ENCODE measurements at regions not wholly inside any gene's neighbourhood (a gene's known extent, or its start where the extent isn't known, plus 50 kb on each side); places are given as distances from the start of the nearest gene placed in this dataset.
"Not testable (repeated sequence)": the region's sequence is repeated elsewhere in the genome, so short reads cannot be mapped to it uniquely, and the experiment has no call there.

DNA sequence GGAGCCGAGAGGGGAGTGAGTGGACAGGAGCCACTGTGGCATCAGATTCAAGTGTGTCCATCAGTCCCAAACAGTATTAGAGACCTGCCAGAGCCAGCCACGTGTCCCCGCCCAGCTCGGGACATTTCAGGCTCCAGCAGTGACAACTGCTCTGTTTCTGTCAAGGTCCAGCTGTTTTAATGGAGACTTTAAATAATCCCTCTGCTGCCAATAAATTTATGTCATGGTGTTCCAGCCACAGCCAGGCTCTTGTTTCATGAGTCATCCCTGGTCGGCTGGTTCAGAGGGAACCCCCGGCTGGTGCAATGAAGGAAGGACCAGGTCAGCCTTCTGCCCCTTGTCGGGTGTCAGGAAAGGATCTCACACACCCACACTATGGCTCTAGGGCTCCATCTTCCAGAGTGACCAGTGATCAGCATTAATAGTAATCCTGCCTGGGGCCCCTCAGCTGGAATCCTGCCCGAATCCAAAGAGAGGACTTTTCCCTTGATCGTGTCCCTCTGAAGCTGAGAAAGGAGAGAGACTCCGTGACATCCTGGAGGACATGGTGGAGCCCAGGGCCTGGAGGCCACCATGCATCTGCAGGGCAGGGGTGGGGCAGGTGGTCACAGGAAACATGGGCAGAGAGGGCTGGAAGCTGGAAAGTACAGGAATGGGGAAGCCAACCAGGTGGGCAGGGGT, 197.3 kb downstream of the MATN1 start:
- DNase-seq: no peak

DNA sequence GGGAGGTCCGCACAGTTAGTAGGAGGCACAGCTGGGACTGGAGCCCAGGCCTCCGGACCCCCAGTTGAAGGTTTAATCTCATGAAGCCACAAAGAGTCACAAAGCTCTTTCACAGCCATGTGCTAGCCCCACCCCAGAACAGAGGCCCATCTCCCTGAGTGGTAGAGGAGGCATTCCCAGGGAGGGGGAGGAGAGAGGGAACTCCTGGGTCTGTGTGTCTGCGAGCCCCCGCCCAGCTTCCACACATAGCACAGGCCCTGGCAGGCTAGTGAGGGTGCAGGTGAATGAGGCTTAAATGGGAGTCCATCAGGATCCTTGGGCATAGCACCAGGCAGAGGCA, 197.8 kb downstream of the MATN1 start:
- DNase-seq: no peak

DNA sequence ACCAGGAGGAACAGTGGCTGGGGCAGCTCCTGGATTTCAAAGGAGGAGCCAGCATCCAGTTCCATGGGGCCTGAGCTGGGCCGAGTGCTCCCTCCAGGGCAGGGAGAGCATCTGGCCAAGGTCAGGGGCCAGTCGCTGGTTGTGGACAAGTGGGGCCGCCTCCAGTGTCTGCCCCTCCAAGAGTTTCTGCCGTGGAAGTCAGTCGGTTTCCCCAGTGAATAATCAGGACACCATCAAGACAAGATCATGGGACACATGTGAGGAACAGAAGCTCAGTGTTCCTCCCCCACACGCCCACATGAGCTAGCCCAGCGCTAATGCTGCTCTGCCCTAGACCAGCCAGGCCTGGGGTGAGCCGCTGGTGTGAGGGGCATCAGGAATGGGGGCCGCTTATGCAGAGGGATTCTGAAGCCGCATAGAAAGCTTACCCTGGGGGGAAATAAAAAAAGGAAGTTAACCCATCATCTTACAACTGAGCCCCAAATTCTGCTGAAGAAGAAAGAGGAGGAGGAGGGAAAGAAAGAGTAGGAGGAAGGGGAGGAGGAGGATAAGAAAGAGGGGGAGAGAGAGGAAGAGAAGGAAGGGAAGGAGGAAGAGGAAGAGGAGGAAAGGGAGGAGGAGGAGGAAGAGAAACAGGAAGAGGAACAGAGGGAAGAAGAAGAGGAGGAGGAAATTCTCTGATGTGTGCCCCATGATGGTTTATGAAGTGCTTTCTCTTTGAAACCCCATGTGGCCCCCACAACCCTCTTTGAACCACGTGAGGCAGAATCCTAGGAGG, 198.4 kb downstream of the MATN1 start:
- DNase-seq: no peak

DNA sequence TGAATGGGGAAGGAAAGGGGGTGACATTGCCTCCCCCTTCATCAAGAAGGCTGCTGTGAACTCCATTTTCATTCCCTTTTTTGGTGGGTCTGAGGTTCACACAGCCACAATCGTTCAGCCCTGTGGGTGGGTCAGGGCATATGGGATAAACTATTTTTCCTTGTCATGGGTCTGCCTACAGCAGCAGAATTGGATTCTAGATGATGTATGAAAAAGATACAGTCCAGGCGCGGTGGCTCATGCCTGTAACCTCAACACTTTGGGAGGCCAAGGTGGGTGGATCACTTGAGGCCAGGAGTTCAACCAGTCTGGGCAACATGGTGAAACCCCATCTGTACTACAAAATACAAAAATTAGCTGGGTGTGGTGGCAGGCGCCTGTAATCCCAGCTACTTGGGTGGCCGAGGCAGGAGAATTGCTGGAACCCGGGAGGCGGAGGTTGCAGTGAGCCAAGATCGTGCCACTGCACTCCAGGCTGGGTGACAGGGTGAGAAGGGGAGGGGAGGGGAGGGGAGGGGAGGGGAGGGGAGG, 199.3 kb downstream of the MATN1 start:
- DNase-seq: not testable (repeated sequence)

DNA sequence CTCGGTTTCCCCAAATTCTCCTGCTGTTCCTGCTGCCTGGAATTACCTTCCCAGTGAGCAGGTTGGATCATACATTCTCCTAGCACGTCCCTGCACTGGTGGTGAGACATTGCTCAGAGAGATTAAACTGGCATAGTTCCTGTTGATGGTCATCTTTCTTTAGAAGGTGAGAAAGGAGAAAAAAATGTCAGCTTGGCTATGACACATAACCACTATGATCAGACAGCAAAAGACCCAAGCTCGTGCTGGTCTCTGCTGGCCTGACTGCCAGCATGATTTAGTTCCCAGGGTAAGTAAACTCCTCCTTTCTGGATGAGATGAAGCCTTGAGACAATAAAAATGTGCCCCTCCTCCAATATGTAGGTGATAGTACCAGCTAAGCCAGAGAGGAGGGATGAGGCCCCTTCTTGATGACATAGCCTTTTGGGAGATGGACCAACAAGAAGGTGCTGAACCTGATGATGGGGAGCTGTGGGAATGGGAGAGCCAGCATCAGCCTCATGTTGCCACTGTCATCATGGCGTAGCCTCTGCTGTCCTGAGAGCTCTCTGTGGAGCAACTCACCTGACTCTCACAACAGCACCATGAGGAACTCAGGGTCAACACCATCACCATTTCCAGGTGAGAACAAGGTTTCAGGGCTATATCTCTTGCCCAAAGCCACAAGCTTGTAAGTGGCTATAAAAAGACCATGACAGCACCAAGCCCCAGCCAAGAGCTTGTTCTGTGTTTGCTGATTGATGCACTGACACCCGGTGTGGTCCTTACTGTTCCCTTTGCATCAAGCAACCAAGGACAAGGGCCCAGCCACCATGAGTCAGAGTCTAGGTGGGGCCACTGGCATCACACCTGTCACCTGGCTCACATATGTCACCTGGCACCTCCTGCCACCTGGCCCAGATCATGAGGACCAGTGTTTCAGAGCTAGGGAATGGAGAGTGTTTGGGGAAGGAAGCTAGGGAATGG, 200.0 kb downstream of the MATN1 start:
- DNase-seq: no peak

DNA sequence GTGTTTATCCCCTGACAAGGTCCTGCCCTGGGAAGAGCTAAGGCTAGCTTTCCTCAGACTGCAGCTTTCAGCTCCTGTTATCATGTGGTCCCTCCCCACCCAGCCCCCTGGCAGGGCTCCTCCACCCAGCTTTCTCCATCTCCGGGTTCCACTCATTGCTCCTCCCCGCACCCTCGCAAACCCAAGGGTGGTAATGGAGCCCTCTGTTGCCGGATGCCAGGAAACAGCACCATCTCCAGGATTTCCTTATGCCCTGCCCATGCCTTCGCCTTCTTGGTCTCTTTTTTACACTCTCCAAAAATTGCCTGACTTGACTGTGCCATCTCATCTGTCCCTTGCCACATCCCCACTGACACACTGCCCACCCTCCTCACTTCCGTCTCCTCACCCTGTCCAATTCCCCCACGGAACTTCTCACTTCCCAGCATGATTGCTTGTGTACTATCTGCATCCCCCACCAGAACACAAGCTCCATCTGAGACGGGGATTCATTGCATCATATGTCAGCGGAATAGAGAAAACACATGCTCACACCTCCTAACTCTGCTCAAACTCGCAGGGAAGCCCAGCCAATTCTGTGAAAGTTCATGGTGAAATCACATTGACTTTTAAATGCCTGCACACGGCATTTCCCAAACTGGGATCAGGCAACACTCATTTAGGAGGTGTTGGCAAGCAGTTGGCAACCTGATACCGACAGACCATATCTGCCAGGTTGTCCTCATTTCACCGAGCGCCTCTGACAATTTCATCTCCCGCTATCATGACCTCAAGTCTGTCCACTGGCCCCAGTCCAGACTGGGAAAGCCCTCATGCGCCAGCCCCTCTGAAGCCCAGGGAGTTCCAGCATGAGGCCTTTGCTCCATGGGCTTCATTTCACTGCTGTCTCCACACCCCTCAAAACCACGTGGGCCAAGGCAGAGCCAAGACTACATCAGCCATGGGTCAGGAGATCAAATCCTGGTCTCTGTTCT, 201.1 kb downstream of the MATN1 start:
- DNase-seq: no peak

DNA sequence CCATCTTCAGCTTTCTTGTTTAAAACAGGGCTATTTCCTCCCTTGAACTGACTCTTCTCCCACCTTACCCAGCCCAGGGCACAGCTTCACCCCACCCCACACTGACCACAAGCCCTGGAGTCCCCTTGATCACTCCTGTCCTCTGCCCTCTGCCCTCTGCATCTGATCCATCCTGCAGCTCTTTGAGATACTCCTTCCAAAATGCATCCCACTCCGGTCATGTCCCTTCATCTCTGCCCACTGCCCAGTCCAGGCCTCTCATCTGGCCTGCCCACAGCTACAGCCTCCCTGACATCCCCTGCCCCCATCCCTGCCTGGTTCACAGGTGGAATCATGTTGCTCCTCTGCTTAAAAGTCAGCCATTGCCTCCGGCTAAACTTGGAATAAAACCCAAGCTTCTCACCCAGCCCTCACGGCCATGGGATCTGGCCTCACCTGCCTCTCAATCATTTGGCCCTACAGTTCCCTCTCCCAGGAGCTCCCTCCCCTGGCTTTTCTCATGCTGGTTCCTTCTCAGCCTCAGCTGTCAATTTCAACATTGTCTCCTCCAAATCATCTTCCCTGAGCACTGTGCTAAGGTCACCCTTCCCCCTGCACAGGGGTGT, 202.0 kb downstream of the MATN1 start:
- DNase-seq: no peak

DNA sequence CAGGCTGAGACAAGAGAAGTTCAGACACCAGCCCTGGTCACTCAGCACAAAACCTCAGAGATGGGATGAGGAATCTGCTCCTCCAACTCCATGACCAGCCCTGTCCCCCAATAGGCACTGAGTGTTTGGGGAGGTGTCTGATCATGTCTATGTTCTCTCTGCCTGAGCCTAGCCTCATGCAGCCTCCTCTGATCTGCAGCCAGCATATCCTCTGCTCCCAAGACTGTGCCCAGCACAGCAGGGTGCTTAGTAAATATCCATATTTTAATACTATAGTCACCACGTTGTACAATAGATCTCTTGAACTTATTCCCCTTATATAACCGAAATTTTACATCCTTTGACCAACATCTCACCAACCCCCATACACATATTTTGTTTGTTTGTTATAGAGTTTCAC, 202.9 kb downstream of the MATN1 start:
- no peak for DNase-seq

DNA sequence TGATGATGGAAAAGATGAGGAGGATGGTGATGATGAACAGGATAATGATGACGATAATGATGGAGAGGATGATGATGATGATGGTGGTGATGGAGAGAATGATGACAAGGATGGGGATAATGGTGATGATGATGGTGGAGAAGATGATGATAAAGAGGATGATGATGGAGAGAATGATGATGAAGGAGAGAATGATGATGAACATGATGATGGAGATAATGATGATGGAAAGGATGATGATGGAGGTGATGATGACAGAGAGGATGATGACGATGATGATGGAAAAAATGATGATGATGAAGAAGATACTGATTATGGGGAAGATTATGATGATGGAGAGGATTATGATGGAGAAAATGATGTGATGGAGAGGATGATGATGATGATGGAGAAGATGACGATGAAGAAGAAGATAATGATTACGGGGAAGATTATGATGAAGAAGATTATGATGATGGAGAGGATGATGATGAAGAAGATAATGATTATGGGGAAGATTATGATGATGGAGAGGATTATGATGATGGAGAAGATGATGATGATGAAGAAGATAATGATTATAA, 204.1 kb downstream of the MATN1 start:
- no peak for DNase-seq

DNA sequence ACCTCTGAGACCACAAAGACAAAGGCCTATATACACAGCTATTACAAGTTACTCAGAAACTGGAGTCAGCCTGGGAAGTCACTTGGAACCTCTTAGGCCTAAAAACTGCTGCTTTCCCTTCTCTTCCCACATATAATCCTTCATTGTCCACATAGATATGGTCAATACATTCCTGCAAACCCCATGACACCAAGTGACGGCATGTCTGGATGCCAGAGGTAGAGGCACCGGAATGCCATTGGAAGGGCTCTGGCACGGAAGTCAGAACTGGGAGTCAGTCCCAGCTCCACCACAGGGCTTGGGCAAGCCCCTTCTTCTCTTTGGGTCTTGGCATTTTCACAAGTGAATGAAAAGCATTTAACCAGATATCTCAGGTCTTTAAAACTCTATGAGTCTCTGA, 204.7 kb downstream of the MATN1 start:
- no peak for DNase-seq

DNA sequence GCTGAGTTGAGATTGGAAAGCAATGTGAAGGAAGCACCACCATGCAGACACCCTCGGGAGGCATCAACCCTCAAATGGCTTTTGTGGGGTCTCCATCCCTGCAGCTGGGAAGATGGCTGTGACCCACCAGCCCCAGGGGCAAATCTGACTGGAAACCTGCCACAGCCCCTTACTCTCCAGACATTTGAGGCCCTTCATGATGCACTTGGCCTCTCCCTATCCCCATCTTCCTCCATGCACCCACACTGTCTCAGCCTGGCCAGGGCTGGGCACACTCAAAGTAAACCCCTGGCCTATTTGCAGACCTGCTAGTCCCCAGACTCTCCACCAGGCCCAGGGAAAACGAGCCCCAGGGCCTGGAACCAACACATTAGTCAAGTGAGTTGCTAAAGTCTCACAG, 205.2 kb downstream of the MATN1 start:
- no peak for DNase-seq

DNA sequence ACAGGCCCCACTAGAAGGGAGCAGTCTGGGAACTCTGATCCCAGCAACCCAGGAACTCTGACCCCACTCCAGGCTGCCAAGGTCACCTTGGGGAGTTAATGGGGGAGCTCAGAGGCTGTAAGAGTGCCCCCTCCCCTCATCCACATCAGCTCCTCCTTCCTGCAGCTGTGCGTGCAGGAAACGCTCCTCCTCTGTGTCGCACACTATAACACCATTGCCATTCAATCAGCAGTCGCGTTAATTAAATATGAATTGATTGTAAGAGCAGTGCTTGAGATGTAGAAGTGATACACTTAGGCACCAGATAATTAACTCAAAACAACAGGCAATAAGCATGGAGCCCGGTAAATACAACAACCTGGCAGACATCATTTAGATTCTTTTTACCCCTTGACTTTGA, 205.7 kb downstream of the MATN1 start:
- DNase-seq: not testable (repeated sequence)

DNA sequence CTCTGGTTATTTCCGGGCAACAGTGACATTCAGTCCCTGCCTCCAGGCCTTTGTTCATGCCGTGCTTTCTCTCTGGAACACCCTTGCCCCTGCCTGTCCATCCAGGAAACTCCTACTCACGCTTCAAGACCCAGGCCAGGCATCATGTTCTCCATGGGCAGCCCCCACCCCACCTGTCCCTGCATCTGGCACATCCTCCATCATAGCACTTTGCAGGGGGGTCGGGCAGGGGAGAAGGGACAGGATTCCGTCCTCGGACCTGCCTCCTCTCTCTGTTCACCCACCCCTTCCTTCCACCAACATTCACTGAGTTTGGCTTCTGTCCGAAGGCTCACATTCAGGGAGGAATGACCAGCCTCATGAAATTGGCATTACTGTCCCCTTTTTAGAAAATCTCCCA, 206.1 kb downstream of the MATN1 start:
- DNase-seq: not testable (repeated sequence)

DNA sequence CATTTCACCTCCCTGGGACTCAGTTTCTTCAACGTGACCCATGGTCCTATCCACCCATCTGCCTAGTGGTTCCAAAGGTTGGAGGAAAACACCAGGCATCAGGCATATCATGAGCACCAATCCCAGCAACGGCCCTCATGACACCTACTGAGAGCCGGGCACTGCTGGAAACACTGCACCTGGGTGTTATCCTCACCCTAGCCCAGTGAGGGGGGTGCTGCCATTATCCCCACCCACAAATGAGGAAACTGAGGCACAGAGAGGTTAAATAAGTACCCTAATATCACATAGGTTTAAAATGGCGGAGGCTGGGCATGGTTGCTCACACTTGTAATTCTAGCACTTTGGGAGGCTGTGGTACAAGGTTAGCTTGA, 206.9 kb downstream of the MATN1 start:
- no peak for DNase-seq

DNA sequence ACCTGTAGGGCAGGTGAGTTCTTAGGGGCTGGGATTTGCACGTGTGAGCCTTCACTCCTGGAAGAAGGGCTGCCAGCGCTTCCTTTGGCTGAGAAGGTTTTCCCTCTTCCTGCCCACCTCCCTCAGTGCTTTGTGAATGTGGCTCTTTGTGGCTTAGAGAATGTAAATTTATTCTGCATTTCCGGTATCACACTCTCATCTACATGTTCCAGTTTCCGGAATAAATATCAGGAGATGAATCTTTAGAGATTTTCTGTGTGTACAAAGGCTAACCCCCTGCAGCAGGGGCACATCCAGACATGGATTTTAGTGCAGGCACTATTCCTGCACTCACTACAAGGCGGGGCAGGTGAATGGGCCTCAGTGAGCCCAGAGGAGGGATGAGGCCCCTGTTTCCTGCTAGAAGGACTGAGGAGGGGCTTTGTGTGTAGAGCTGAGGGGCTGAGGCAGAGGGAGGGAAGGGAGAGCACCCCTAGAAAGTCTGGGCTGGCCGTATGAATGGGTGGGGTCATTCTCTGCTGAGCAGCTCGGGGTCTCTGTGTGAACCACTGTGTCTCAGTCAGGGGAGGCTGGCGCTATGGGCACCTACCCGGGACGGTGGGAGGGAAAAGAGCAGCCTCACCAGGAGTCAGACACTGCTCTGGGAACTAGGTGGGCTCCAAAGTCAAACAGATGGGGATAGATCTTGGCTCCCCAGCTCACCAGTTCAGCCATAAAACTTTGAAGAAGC, 207.5 kb downstream of the MATN1 start:
- no peak for DNase-seq

DNA sequence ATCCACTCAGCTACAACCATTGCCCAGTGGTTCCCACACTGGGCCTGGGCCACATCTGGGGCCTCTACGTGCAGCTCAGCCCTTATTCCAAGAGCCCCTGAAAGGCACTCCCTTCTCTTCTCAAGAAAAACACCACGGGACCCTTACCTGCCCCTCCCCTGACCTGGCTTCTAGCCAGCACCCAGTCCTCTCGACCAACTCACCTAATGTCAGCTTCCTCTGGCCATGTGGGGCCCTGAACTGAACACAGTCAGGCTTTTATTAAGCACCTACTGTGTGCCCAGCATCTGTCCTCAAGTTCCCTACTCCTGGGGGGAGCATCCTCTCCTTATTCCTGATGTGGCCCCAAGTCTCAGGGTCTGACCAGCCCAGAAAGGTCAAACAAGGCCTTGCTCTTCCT, 208.4 kb downstream of the MATN1 start:
- no peak for DNase-seq

DNA sequence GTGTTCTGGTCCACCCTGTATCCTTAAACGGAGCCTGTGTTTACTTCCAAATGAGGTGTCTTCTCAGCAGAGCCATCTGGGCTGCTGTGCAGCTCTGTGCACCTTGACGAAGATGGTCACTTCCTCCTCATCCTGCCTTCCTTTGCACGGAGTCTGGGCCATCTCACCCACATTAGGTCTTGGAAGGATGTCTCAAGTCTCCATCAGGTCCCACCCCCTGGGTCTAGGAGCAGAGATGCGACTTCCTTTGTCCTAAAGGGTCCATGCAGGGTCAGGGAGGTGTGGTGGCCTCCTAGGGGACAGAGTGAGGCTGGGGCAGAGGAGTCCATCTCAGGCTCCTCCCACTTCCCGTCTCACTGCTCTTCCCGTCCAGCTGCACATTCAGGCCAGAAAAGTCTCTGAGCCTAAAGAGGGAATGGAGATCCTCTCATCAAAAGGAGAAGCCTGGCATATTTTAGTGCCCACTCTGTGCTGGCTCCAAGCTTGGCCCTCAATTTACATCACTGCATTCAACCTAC, 209.2 kb downstream of the MATN1 start:
- DNase-seq: no peak

DNA sequence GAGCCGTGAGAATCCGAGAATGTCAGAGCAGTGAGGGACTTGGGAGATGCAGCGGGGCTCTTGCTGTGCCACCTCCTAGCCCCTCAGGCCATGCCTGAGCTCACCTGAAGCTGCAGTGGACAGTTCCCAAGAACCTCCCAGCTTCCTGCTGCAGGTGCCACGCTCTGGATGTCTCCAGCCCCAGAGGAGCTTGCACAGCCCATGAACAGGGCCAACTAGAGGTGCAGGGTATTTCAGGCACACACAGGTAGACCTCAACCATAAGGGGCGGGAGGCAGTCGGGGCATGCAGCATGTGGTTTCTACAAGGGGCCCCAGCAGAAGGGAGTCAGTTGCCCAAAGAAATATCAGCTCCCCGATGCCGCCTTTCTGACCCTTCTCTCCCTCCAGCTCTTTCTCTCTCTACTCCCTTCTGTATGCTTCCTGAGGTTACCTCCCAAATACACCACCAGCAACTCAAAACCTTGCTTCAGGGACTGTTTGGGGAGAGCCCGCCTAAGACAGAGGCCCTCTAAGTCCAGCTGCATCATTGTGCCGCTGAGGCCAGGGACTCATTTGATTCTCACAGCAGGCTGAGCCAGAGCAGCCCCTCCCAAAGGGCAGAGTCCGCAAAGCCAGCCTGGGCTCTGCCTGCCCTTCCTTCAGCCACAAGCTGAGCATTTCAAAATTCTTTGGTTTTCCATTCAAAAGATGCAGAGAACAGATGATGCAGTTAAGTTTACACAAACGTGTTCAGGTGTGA, 209.8 kb downstream of the MATN1 start:
- DNase-seq: no peak

DNA sequence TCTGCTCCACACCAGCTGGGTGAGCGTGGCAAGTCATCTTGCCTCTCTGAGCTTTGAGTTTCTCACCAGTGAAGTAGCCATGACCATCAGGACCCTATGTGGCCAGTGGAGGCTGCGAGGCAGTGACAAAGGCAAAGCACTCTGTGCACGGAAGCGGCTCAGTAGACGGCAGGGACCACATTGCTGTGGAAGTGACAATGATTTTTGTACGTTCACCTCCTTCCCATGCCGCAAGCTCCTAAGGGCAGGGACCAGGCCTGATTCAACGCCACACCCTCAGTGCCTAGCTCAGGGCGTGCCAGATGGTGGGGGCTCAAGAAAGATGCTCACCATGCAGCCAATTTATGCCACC, 210.5 kb downstream of the MATN1 start:
- no peak for DNase-seq
